Stimulated activated CD4-positive, alpha-beta T cell treated with anti-CD3 and anti-CD28 coated beads, Interleukin-2, amount 100 ng/mL, for 24 hours (primary cell): ENCODE measurements at regions not wholly inside any gene's neighbourhood (a gene's known extent, or its start where the extent isn't known, plus 50 kb on each side); places are given as distances from the start of the nearest gene placed in this dataset.
"Not testable (repeated sequence)": the region's sequence is repeated elsewhere in the genome, so short reads cannot be mapped to it uniquely, and the experiment has no call there.

Experiments used
- DNase-seq, 2 donors: peaks; one replicate each; pipeline ENCODE4 v3.0.0-alpha.2; 2020

- DNase-seq = not testable (repeated sequence)
These were observed 81.6 kb downstream of the P2RY10 start for GRCh38 chrX:79026742-79027141.

GRCh38 chrX:79035421-79035820, 90.2 kb downstream of the P2RY10 start:
- DNase-seq = no peak

- no peak for DNase-seq
These were observed 91.1 kb downstream of the P2RY10 start for GRCh38 chrX:79036157-79036880.

GRCh38 chrX:79065696-79066095, 78.8 kb upstream of the GPR174 start:
- DNase-seq = no peak

- no peak for DNase-seq
These were observed 66.4 kb upstream of the GPR174 start for GRCh38 chrX:79078114-79078513.

- DNase-seq = no peak
These were observed 65.0 kb upstream of the GPR174 start for GRCh38 chrX:79079477-79079876.

GRCh38 chrX:79080141-79080540, 64.3 kb upstream of the GPR174 start:
- DNase-seq = no peak

- peak in 1 of 2 donors; percentile 19 for DNase-seq
These were observed 62.5 kb upstream of the GPR174 start for GRCh38 chrX:79081895-79082512.

GRCh38 chrX:79082899-79083298, 61.6 kb upstream of the GPR174 start:
- no peak for DNase-seq

GRCh38 chrX:79084923-79085322, 59.6 kb upstream of the GPR174 start:
- DNase-seq = no peak

- no peak for DNase-seq
These were observed 54.4 kb upstream of the GPR174 start for GRCh38 chrX:79089896-79090584.

- no peak for DNase-seq
These were observed 50.2 kb upstream of the GPR174 start for GRCh38 chrX:79094075-79094832.
